Neural cell (in vitro differentiated cells): ENCODE measurements at regions not wholly inside any gene's neighbourhood (a gene's known extent, or its start where the extent isn't known, plus 50 kb on each side); places are given as distances from the start of the nearest gene placed in this dataset.
"Not testable (repeated sequence)": the region's sequence is repeated elsewhere in the genome, so short reads cannot be mapped to it uniquely, and the experiment has no call there.

Experiments
- CTCF ChIP-seq: fragments of 450-650 bp; IDR thresholded peaks from 2 replicates; pipeline ENCODE4 v1.5.1; 2014; ENCODE audit warnings: antibody characterized with exemption, mild to moderate bottlenecking, moderate library complexity; ENCODE audit not compliant: poor library complexity, severe bottlenecking
- REST ChIP-seq: IDR thresholded peaks from 2 replicates; pipeline ENCODE4 v1.6.1; 2012; ENCODE audit warnings: borderline replicate concordance

DNA sequence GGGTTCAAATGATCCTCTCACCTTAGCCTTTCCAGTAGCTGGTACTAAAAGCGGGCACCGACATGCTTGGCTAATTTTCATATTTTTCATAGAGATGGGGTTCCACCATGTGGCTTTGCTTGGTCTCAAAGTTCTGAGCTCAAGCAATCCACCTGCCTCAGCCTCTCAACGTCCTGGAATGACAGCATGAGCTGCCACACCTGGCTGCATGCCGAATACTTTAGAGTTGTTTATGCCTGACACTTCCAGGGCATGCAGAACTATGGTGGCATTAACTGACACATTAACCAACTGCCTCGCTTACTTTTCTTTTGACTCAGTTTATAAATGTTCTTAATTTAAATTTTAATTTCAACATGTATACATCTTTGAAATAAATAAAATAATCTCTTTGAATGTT, 135.8 kb downstream of the CCDC74A start:
- TF ChIP-seq CTCF, REST: not testable (repeated sequence)
